Vagina (tissue), 2 donors: ENCODE measurements at regions not wholly inside any gene's neighbourhood (a gene's known extent, or its start where the extent isn't known, plus 50 kb on each side); places are given as distances from the start of the nearest gene placed in this dataset.

ENCODE experiments used
- DNase-seq, 2 donors: peaks; one replicate each; pipeline ENCODE4 v3.0.0-alpha.2; 2017; ENCODE audit errors: extremely low spot score in 2 of 2
- H3K27ac ChIP-seq: fragments of 200-600 bp; sonication (generic); one replicate; pipeline ENCODE4 v1.5.1; 2019
- H3K27me3 ChIP-seq: fragments of 200-600 bp; sonication (generic); one replicate; pipeline ENCODE4 v1.5.1; 2019
- H3K36me3 ChIP-seq, 2 donors: fragments of 200-600 bp; sonication (generic); one replicate each; pipeline ENCODE4 v1.5.1; 2017 to 2019
- H3K4me1 ChIP-seq: fragments of 200-600 bp; sonication (generic); one replicate; pipeline ENCODE4 v1.5.1; 2019
- H3K4me3 ChIP-seq, 2 donors: fragments of 200-600 bp; sonication (generic); 1 replicate in 1 of 2; 2 replicates in 1 of 2; pipeline ENCODE4 v1.5.1; 2016 to 2019
- H3K9me3 ChIP-seq: fragments of 200-600 bp; sonication (generic); one replicate; pipeline ENCODE4 v1.5.1; 2019
- CTCF ChIP-seq, 3 experiments: fragments of 450-650 bp in 2 of 3; fragments of 200-600 bp in 1 of 3; sonication (generic) in 1 of 3; IDR thresholded peaks; one replicate each; pipeline ENCODE4 v1.5.1; 2017 to 2019; ENCODE audit warnings: antibody characterized with exemption in 3 of 3, mild to moderate bottlenecking in 2 of 3, moderate library complexity in 2 of 3
- POLR2A ChIP-seq, 2 donors: fragments of 450-650 bp; IDR thresholded peaks; one replicate each; pipeline ENCODE4 v1.6.1; 2017; ENCODE audit warnings: antibody characterized with exemption in 2 of 2, mild to moderate bottlenecking in 2 of 2, moderate library complexity in 2 of 2
- POLR2AphosphoS5 ChIP-seq, 2 donors: sonication (generic); formaldehyde crosslinking; IDR thresholded peaks; one replicate each; pipeline ENCODE4 v1.9.0; 2017; ENCODE audit warnings: antibody characterized with exemption in 2 of 2, mild to moderate bottlenecking in 2 of 2, low read depth in 1 of 2; ENCODE audit not compliant: insufficient read depth in 1 of 2
- intact Hi-C: fragments of 100-400 bp; cut with DNase I; formaldehyde crosslinking; loops from one replicate; pipeline ENCODE4 v1.15.1; 2023

DNA sequence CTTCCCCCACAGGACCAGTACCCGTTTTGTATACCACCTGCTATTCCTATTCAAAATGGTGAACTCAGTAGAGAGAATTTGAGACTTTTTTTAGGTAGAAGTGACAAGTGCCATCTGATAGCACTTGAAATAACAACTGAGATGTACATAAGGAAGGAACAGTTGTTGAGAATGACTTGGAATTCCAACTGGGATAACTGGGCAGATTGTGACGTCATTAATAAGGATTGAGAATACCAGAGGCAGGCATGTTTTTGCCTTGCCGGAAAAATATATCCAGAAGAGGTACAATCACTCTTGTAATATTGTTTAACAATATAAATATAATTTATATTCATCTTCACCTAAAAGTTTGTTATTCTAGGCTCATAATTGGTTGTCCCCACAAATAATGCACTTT is 454.1 kb upstream of the RGMA start:
- intact Hi-C loops: no loop called here
- Histone ChIP-seq H3K36me3 (no peaks in the 10 kb centered on the region), H3K4me1 (no peaks in the 10 kb centered on the region), H3K27me3 (no peaks in the 10 kb centered on the region), H3K4me3 (no peak overlapping the region), H3K9me3 (no peaks in the 10 kb centered on the region), H3K27ac (no peak overlapping the region)
- DNase-seq: no peak
- TF ChIP-seq POLR2A (IDR thresholded peaks at IDR 0.05): no peak
- no peak for TF ChIP-seq POLR2AphosphoS5 (IDR thresholded peaks at IDR 0.05; ENCODE audit: insufficient read depth in 1 of 2, low read depth in 1 of 2)
- TF ChIP-seq CTCF (IDR thresholded peaks at IDR 0.05): no peak

GRCh38 chr15:93527374-93528050 is 438.5 kb upstream of the RGMA start:
- intact Hi-C loops: no loop called here
- H3K27me3 ChIP-seq: no peaks in the 10 kb centered on the region

DNA sequence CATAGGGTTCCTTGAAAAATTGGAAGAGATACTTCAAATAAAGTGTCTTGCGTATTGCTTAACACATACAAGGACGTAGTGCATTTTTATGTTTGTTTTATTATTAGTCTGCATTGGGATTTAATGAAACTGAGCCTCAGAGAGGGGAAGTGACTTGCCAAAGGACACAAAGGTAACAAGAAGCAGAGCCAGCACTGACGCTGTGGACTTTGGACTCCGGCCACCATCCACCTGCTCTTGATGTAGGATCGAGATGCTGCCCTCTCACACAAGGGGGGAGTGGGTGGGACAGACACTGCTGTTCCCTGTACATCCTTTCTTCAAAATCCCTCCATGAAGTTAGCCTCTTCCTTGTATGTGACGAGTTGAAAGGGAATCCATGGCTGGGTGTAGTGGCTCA is 435.4 kb upstream of the RGMA start:
- Histone ChIP-seq H3K4me1 (no peaks in the 10 kb centered on the region), H3K27me3 (no peaks in the 10 kb centered on the region), H3K27ac (no peak overlapping the region), H3K9me3 (no peaks in the 10 kb centered on the region), H3K4me3 (no peak overlapping the region), H3K36me3 (no peaks in the 10 kb centered on the region)
- intact Hi-C loops: no loop called here
- DNase-seq: no peak
- no peak for TF ChIP-seq POLR2AphosphoS5 (IDR thresholded peaks at IDR 0.05; ENCODE audit: insufficient read depth in 1 of 2, low read depth in 1 of 2)
- TF ChIP-seq CTCF (IDR thresholded peaks at IDR 0.05): no peak
- TF ChIP-seq POLR2A (IDR thresholded peaks at IDR 0.05): no peak

More at GRCh38 chr15:93527374-93528050, 438.5 kb upstream of the RGMA start:
- no peaks in the 10 kb centered on the region for H3K9me3 ChIP-seq
- no peak for DNase-seq
- no peaks in the 10 kb centered on the region for H3K4me1 ChIP-seq
- H3K27ac ChIP-seq: no peak overlapping the region
- no peak overlapping the region for H3K4me3 ChIP-seq
- TF ChIP-seq CTCF (IDR thresholded peaks at IDR 0.05) (no peak), POLR2AphosphoS5 (IDR thresholded peaks at IDR 0.05; ENCODE audit: insufficient read depth in 1 of 2, low read depth in 1 of 2) (no peak), POLR2A (IDR thresholded peaks at IDR 0.05) (no peak)
- no peaks in the 10 kb centered on the region for H3K36me3 ChIP-seq

GRCh38 chr15:93523481-93523880 is 434.5 kb upstream of the RGMA start:
- TF ChIP-seq CTCF (IDR thresholded peaks at IDR 0.05) (no peak), POLR2AphosphoS5 (IDR thresholded peaks at IDR 0.05; ENCODE audit: insufficient read depth in 1 of 2, low read depth in 1 of 2) (no peak), POLR2A (IDR thresholded peaks at IDR 0.05) (no peak)
- H3K4me1 ChIP-seq: no peaks in the 10 kb centered on the region
- no peaks in the 10 kb centered on the region for H3K36me3 ChIP-seq
- DNase-seq: no peak
- H3K9me3 ChIP-seq: no peaks in the 10 kb centered on the region
- peak overlapping the region in 1 of 2 donors; percentile 1 for H3K4me3 ChIP-seq
- H3K27me3 ChIP-seq: no peaks in the 10 kb centered on the region
- intact Hi-C loops: no loop called here
- no peak overlapping the region for H3K27ac ChIP-seq

GRCh38 chr15:93520206-93520605 is 431.2 kb upstream of the RGMA start:
- DNase-seq: no peak
- Histone ChIP-seq H3K27me3 (no peaks in the 10 kb centered on the region), H3K4me1 (peaks cover 11% of the 10 kb centered on the region), H3K27ac (no peak overlapping the region), H3K9me3 (no peaks in the 10 kb centered on the region), H3K36me3 (no peaks in the 10 kb centered on the region), H3K4me3 (no peak overlapping the region)
- TF ChIP-seq CTCF (IDR thresholded peaks at IDR 0.05) (no peak), POLR2A (IDR thresholded peaks at IDR 0.05) (no peak), POLR2AphosphoS5 (IDR thresholded peaks at IDR 0.05; ENCODE audit: insufficient read depth in 1 of 2, low read depth in 1 of 2) (no peak)
- intact Hi-C loops: no loop called here
